ENCODE measurements at regions not wholly inside any gene's neighbourhood (a gene's known extent, or its start where the extent isn't known, plus 50 kb on each side); places are given as distances from the start of the nearest gene placed in this dataset.

DNA sequence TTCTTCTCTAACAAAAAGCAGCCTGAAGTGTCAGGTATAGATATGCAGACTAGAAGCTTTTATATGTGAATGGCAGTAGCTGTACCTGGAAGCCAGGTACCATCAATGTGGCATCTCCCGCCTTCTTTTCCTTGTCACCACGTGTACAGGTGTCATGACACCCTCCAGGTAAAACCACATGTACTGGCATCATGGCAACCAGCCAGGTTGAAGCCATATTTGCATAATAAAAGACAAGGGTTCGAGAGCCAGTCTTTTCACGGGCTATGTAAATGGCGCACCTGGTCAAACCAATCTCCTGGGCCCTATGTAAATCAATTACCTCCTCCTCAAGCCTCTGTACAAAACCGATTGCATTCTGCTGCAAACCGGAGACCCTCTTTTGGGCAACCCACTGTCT is 541.3 kb downstream of the CDH11 start:
- H2AFZ ChIP-seq (ENCODE audit: low read depth, low read length), result no peak overlapping the region
- TF ChIP-seq TAF1 (IDR thresholded peaks at IDR 0.05; ENCODE audit: low read depth) (no peak), RAD21 (conservative IDR thresholded peaks at IDR 0.05) (no peak), SMC3 (conservative IDR thresholded peaks at IDR 0.05; ENCODE audit: poor library complexity) (no peak), POLR2AphosphoS5 (IDR thresholded peaks at IDR 0.05) (no peak), EP300 (conservative IDR thresholded peaks at IDR 0.05; ENCODE audit: poor library complexity, severe bottlenecking) (no peak), EZH2 (IDR thresholded peaks at IDR 0.05; ENCODE audit: borderline replicate concordance, insufficient read depth, low read length, poor library complexity, severe bottlenecking) (no peak), MXI1 (conservative IDR thresholded peaks at IDR 0.05; ENCODE audit: poor library complexity, severe bottlenecking) (no peak)
- TF ChIP-seq, protein P1, sequence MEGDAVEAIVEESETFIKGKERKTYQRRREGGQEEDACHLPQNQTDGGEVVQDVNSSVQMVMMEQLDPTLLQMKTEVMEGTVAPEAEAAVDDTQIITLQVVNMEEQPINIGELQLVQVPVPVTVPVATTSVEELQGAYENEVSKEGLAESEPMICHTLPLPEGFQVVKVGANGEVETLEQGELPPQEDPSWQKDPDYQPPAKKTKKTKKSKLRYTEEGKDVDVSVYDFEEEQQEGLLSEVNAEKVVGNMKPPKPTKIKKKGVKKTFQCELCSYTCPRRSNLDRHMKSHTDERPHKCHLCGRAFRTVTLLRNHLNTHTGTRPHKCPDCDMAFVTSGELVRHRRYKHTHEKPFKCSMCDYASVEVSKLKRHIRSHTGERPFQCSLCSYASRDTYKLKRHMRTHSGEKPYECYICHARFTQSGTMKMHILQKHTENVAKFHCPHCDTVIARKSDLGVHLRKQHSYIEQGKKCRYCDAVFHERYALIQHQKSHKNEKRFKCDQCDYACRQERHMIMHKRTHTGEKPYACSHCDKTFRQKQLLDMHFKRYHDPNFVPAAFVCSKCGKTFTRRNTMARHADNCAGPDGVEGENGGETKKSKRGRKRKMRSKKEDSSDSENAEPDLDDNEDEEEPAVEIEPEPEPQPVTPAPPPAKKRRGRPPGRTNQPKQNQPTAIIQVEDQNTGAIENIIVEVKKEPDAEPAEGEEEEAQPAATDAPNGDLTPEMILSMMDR (IDR thresholded peaks at IDR 0.05; ENCODE audit: poor library complexity, severe bottlenecking), result no peak
- TF ChIP-seq, protein P2, sequence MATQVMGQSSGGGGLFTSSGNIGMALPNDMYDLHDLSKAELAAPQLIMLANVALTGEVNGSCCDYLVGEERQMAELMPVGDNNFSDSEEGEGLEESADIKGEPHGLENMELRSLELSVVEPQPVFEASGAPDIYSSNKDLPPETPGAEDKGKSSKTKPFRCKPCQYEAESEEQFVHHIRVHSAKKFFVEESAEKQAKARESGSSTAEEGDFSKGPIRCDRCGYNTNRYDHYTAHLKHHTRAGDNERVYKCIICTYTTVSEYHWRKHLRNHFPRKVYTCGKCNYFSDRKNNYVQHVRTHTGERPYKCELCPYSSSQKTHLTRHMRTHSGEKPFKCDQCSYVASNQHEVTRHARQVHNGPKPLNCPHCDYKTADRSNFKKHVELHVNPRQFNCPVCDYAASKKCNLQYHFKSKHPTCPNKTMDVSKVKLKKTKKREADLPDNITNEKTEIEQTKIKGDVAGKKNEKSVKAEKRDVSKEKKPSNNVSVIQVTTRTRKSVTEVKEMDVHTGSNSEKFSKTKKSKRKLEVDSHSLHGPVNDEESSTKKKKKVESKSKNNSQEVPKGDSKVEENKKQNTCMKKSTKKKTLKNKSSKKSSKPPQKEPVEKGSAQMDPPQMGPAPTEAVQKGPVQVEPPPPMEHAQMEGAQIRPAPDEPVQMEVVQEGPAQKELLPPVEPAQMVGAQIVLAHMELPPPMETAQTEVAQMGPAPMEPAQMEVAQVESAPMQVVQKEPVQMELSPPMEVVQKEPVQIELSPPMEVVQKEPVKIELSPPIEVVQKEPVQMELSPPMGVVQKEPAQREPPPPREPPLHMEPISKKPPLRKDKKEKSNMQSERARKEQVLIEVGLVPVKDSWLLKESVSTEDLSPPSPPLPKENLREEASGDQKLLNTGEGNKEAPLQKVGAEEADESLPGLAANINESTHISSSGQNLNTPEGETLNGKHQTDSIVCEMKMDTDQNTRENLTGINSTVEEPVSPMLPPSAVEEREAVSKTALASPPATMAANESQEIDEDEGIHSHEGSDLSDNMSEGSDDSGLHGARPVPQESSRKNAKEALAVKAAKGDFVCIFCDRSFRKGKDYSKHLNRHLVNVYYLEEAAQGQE (IDR thresholded peaks at IDR 0.05; ENCODE audit: borderline replicate concordance), result no peak
- no peak overlapping the region for H3K4me3 ChIP-seq (ENCODE audit: low read length)
- no peaks in the 10 kb centered on the region for H3K36me3 ChIP-seq (ENCODE audit: insufficient read depth, low read length)
- H3K4me2 ChIP-seq (ENCODE audit: low read length), result no peak overlapping the region
- H3K27me3 ChIP-seq (ENCODE audit: insufficient read depth, low read depth, low read length), result no peaks in the 10 kb centered on the region
- H4K20me1 ChIP-seq (ENCODE audit: insufficient read depth), result no peaks in the 10 kb centered on the region
- no peaks in the 10 kb centered on the region for H3K9me2 ChIP-seq (ENCODE audit: insufficient read depth, low read length)
- H3K27ac ChIP-seq (ENCODE audit: low read length), result no peak overlapping the region
- H3K79me2 ChIP-seq (replicated peaks; ENCODE audit: insufficient read depth, low read length), result no peaks in the 10 kb centered on the region
- no peak overlapping the region for H3K9ac ChIP-seq (ENCODE audit: low read length)
- H3F3A ChIP-seq (ENCODE audit: insufficient read depth, low read length, poor library complexity, severe bottlenecking), result no peaks in the 10 kb centered on the region
- H3K9me3 ChIP-seq (ENCODE audit: low read length), result no peaks in the 10 kb centered on the region

DNA sequence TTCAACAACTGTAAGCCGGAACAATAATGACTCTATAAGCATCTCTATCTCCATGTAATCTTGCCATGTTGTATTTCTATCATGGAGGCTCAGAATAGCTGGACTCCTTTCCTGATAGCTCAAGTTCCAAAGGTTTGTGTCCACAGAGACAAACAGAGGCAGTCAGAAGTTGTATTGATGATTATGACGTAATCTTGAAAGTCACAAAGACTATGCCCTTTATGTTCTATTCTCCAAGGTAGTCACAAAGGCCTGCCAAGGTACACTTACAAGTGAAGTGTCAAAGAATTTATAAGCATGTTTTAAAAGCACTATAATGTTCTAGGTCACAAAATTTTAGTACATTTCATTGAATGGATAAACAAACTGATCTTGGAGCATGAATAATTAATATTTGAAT is 542.2 kb downstream of the CDH11 start:
- H3K79me2 ChIP-seq (replicated peaks; ENCODE audit: insufficient read depth, low read length), result no peaks in the 10 kb centered on the region
- no peak overlapping the region for H3K9ac ChIP-seq (ENCODE audit: low read length)
- no peaks in the 10 kb centered on the region for H3K9me3 ChIP-seq (ENCODE audit: low read length)
- H4K20me1 ChIP-seq (ENCODE audit: insufficient read depth), result no peaks in the 10 kb centered on the region
- H3K9me2 ChIP-seq (ENCODE audit: insufficient read depth, low read length), result no peaks in the 10 kb centered on the region
- no peaks in the 10 kb centered on the region for H3F3A ChIP-seq (ENCODE audit: insufficient read depth, low read length, poor library complexity, severe bottlenecking)
- H3K36me3 ChIP-seq (ENCODE audit: insufficient read depth, low read length), result no peaks in the 10 kb centered on the region
- H2AFZ ChIP-seq (ENCODE audit: low read depth, low read length), result no peak overlapping the region
- H3K27me3 ChIP-seq (ENCODE audit: insufficient read depth, low read depth, low read length), result no peaks in the 10 kb centered on the region
- no peak overlapping the region for H3K27ac ChIP-seq (ENCODE audit: low read length)
- TF ChIP-seq EP300 (conservative IDR thresholded peaks at IDR 0.05; ENCODE audit: poor library complexity, severe bottlenecking) (no peak), EZH2 (IDR thresholded peaks at IDR 0.05; ENCODE audit: borderline replicate concordance, insufficient read depth, low read length, poor library complexity, severe bottlenecking) (no peak), RAD21 (conservative IDR thresholded peaks at IDR 0.05) (no peak), TAF1 (IDR thresholded peaks at IDR 0.05; ENCODE audit: low read depth) (no peak)
- TF ChIP-seq, protein P2 (IDR thresholded peaks at IDR 0.05; ENCODE audit: borderline replicate concordance), result no peak
- H3K4me2 ChIP-seq (ENCODE audit: low read length), result no peak overlapping the region
- no peak overlapping the region for H3K4me3 ChIP-seq (ENCODE audit: low read length)
